ENCODE measurements at regions not wholly inside any gene's neighbourhood (a gene's known extent, or its start where the extent isn't known, plus 50 kb on each side); places are given as distances from the start of the nearest gene placed in this dataset.

DNA sequence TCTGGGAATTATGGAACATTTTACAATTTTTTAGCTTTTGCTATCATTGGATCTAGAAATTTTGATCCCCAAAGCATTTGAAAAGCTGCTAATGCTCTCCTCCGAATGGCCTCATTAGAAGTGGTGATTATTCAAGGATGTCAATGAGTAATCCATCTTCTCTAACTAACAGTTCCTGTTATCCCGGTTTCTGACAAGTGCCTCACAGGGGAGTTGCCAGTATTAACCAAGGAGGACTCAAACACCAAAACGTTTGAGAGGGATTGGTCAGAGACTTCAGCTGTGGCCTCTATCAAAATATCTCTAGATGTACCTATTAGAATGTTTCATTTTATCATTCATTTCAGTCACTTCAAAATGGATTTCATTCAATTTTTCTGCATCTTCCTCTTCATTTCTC is 208.3 kb upstream of the ITGA1 start:
- TF ChIP-seq, protein P1, sequence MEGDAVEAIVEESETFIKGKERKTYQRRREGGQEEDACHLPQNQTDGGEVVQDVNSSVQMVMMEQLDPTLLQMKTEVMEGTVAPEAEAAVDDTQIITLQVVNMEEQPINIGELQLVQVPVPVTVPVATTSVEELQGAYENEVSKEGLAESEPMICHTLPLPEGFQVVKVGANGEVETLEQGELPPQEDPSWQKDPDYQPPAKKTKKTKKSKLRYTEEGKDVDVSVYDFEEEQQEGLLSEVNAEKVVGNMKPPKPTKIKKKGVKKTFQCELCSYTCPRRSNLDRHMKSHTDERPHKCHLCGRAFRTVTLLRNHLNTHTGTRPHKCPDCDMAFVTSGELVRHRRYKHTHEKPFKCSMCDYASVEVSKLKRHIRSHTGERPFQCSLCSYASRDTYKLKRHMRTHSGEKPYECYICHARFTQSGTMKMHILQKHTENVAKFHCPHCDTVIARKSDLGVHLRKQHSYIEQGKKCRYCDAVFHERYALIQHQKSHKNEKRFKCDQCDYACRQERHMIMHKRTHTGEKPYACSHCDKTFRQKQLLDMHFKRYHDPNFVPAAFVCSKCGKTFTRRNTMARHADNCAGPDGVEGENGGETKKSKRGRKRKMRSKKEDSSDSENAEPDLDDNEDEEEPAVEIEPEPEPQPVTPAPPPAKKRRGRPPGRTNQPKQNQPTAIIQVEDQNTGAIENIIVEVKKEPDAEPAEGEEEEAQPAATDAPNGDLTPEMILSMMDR (IDR thresholded peaks at IDR 0.05; ENCODE audit: control extremely low read depth in 1 of 3, insufficient read depth in 1 of 3, low read depth in 1 of 3, low read length in 3 of 3): no peak
- TF ChIP-seq EGR1 (IDR thresholded peaks at IDR 0.05; ENCODE audit: borderline replicate concordance, low read depth, low read length) (no peak), RBBP5 (IDR thresholded peaks at IDR 0.05; ENCODE audit: borderline replicate concordance, low read depth, low read length) (no peak), CEBPB (IDR thresholded peaks at IDR 0.05; ENCODE audit: low read depth, low read length) (no peak), ASH2L (IDR thresholded peaks at IDR 0.05; ENCODE audit: low read length) (no peak), EP300 (IDR thresholded peaks at IDR 0.05; ENCODE audit: borderline replicate concordance in 1 of 2, low read depth in 2 of 2, low read length in 2 of 2) (no peak)
- TF ChIP-seq, protein P2, sequence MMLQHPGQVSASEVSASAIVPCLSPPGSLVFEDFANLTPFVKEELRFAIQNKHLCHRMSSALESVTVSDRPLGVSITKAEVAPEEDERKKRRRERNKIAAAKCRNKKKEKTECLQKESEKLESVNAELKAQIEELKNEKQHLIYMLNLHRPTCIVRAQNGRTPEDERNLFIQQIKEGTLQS (IDR thresholded peaks at IDR 0.05; ENCODE audit: insufficient read depth, low read depth, low read length): no peak

All from H1 (cell line).